Keratinocyte (primary cell): ENCODE measurements at regions not wholly inside any gene's neighbourhood (a gene's known extent, or its start where the extent isn't known, plus 50 kb on each side); places are given as distances from the start of the nearest gene placed in this dataset.

ENCODE experiments used
- DNase-seq: peaks from one replicate; pipeline ENCODE4 v3.0.0-alpha.2; 2011; ENCODE audit warnings: low read depth, missing footprints, low spot score
- FAIRE-seq: peaks from 2 replicates; lab custom pipeline; 2011; peaks lifted over from hg19 to GRCh38; lab: Jason Lieb, UNC
- H2AFZ ChIP-seq: 2 replicates; pipeline ENCODE4 v1.6.0; 2012; ENCODE audit warnings: low read length, control low read depth, inconsistent platforms; ENCODE audit not compliant: control insufficient read depth
- H3K27ac ChIP-seq: 2 replicates; pipeline ENCODE4 v1.5.1; 2011; ENCODE audit warnings: low read length; ENCODE audit not compliant: control insufficient read depth, insufficient read depth
- H3K27me3 ChIP-seq: 3 replicates; pipeline ENCODE4 v1.6.0; 2011; ENCODE audit warnings: low read length; ENCODE audit not compliant: control insufficient read depth, insufficient read depth; ENCODE audit errors: extremely low read depth
- H3K36me3 ChIP-seq, 2 experiments: 2 replicates in 1 of 2; 3 replicates in 1 of 2; pipeline ENCODE4 v1.5.1; 2011; ENCODE audit warnings: low read length in 2 of 2, mild to moderate bottlenecking in 1 of 2; ENCODE audit not compliant: control insufficient read depth in 2 of 2, insufficient read depth in 2 of 2; ENCODE audit errors: extremely low read depth in 1 of 2
- H3K4me1 ChIP-seq: 3 replicates; pipeline ENCODE4 v1.5.1; 2011; ENCODE audit warnings: low read length; ENCODE audit not compliant: control insufficient read depth, insufficient read depth; ENCODE audit errors: extremely low read depth
- H3K4me2 ChIP-seq: 3 replicates; pipeline ENCODE4 v1.6.0; 2011; ENCODE audit warnings: low read depth, low read length; ENCODE audit not compliant: control insufficient read depth, insufficient read depth; ENCODE audit errors: extremely low read depth
- H3K4me3 ChIP-seq, 3 experiments: fragments of 200-600 bp in 1 of 3; sonication (generic) in 1 of 3; 2 replicates in 2 of 3; 3 replicates in 1 of 3; pipeline ENCODE4 v1.5.1; 2011 to 2016; ENCODE audit warnings: low read length in 3 of 3, mild to moderate bottlenecking in 3 of 3, control low read depth in 2 of 3, inconsistent platforms in 1 of 3, low read depth in 1 of 3, mixed read lengths in 1 of 3, mixed run types in 1 of 3, moderate library complexity in 1 of 3; ENCODE audit not compliant: control insufficient read depth in 2 of 3, insufficient read depth in 2 of 3; ENCODE audit errors: extremely low read depth in 1 of 3
- H3K79me2 ChIP-seq: 2 replicates; pipeline ENCODE4 v1.6.0; 2012; ENCODE audit warnings: low read length; ENCODE audit not compliant: control insufficient read depth, insufficient read depth
- H3K9ac ChIP-seq: 3 replicates; pipeline ENCODE4 v1.6.0; 2011; ENCODE audit warnings: low read length; ENCODE audit not compliant: control insufficient read depth, insufficient read depth; ENCODE audit errors: extremely low read depth
- H3K9me1 ChIP-seq: 3 replicates; pipeline ENCODE4 v1.6.0; 2011; ENCODE audit warnings: low read length; ENCODE audit not compliant: control insufficient read depth, insufficient read depth; ENCODE audit errors: extremely low read depth
- H3K9me3 ChIP-seq: 2 replicates; pipeline ENCODE4 v1.5.1; 2012; ENCODE audit warnings: low read depth, low read length; ENCODE audit not compliant: control insufficient read depth
- H4K20me1 ChIP-seq: 3 replicates; pipeline ENCODE4 v1.6.0; 2011; ENCODE audit warnings: low read length; ENCODE audit not compliant: control insufficient read depth, insufficient read depth; ENCODE audit errors: extremely low read depth
- EZH2 ChIP-seq: IDR thresholded peaks from one replicate; pipeline ENCODE4 v1.6.1; 2012; ENCODE audit warnings: inconsistent platforms, mild to moderate bottlenecking, low read length, moderate library complexity
- dilution Hi-C: fragments of 300-500 bp; cut with MboI; formaldehyde crosslinking; loops from one replicate; pipeline ENCODE4 v1.7.0; 2020; ENCODE audit warnings: low sequenced_read_pairs; ENCODE audit not compliant: extremely low pct_ligation_motif_present
- TF ChIP-seq, protein P1 (sequence below), 3 experiments: IDR thresholded peaks in 1 of 3; conservative IDR thresholded peaks in 1 of 3; optimal IDR thresholded peaks in 1 of 3; 2 replicates in 2 of 3; 3 replicates in 1 of 3; pipeline versions ENCODE3 to v1.5.1; 2011; ENCODE audit warnings: low read length in 3 of 3, mild to moderate bottlenecking in 3 of 3, moderate library complexity in 2 of 3, control low read depth in 1 of 3, inconsistent platforms in 1 of 3; ENCODE audit not compliant: insufficient read depth in 2 of 3; ENCODE audit errors: extremely low read depth in 1 of 3

DNA sequence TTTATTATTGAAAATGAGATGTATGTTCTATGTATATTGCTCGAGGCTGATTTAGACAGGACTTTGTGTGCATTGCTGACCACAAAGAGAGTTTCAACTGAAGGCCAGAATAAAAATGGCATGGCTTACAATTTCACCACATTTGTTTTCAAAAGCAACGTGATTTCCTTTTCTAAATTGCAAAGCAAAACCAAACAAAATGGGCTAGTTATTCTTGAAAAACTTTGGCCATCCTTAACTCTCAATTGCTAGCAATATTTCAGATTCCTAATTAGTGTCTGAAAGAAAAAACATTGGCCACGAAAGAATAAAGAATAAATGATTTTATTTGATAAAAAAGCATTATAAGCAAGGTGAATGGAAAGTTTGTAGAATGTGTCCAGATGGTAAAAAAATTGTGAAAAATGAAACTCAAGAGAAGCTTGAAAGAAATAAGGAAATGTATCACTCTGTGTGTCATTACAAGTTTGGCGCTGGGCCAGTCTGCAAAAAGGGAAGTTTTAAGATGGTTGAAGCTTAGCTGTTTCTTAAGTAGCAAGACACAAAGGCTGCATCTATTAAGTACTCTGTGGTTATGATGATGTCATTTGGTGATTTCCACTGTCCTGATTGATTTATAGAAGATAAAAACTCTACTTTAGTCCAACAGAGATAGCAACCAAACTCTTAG, 89.2 kb upstream of the PRLR start:
- Histone ChIP-seq H3K36me3 (no peaks in the 10 kb centered on the region), H3K9ac (no peak overlapping the region), H3K4me1 (peaks cover 17% of the 10 kb centered on the region), H3K4me2 (no peak overlapping the region), H3K4me3 (no peak overlapping the region), H4K20me1 (no peaks in the 10 kb centered on the region), H3K79me2 (no peaks in the 10 kb centered on the region), H3K27ac (no peak overlapping the region), H3K9me1 (no peaks in the 10 kb centered on the region), H3K27me3 (peaks cover 1% of the 10 kb centered on the region), H2AFZ (no peak overlapping the region), H3K9me3 (no peaks in the 10 kb centered on the region)
- TF ChIP-seq, protein P1, sequence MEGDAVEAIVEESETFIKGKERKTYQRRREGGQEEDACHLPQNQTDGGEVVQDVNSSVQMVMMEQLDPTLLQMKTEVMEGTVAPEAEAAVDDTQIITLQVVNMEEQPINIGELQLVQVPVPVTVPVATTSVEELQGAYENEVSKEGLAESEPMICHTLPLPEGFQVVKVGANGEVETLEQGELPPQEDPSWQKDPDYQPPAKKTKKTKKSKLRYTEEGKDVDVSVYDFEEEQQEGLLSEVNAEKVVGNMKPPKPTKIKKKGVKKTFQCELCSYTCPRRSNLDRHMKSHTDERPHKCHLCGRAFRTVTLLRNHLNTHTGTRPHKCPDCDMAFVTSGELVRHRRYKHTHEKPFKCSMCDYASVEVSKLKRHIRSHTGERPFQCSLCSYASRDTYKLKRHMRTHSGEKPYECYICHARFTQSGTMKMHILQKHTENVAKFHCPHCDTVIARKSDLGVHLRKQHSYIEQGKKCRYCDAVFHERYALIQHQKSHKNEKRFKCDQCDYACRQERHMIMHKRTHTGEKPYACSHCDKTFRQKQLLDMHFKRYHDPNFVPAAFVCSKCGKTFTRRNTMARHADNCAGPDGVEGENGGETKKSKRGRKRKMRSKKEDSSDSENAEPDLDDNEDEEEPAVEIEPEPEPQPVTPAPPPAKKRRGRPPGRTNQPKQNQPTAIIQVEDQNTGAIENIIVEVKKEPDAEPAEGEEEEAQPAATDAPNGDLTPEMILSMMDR (optimal IDR thresholded peaks at IDR 0.05 in 1 of 3, IDR thresholded peaks at IDR 0.05 in 1 of 3, conservative IDR thresholded peaks at IDR 0.05 in 1 of 3; ENCODE audit: extremely low read depth in 1 of 3, insufficient read depth in 2 of 3, low read length in 3 of 3) = no peak
- TF ChIP-seq EZH2 = no peak
- dilution Hi-C loops = no loop called here
- FAIRE-seq = peak; percentile 55
- no peak for DNase-seq

DNA sequence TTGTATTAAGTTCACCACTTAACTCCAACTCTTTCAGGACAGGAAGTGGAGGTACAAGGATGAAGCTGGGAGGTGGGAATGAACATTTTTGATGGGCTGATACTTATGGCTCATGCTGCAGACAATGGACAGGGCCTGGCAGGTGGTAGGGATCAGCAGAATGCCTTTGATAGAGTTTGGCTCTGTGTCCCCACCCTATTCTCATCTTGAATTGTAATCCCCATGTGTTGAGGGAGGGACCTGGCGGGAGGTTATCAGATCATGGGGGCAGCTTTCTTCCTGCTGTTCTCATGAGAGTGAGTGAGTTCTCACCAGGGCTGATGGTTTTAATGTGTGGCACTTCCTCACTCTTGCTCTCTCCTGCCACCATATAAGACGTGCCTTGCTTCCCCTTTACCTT, 87.3 kb upstream of the PRLR start:
- FAIRE-seq = no peak
- TF ChIP-seq, protein P1 (optimal IDR thresholded peaks at IDR 0.05 in 1 of 3, IDR thresholded peaks at IDR 0.05 in 1 of 3, conservative IDR thresholded peaks at IDR 0.05 in 1 of 3; ENCODE audit: extremely low read depth in 1 of 3, insufficient read depth in 2 of 3, low read length in 3 of 3) = no peak
- H3K9ac ChIP-seq = no peak overlapping the region

More for the DNA sequence above, 87.3 kb upstream of the PRLR start:
- H3K4me3 ChIP-seq = no peak overlapping the region
- H4K20me1 ChIP-seq = no peaks in the 10 kb centered on the region
- no peak overlapping the region for H3K4me2 ChIP-seq
- H3K27me3 ChIP-seq = no peaks in the 10 kb centered on the region
- dilution Hi-C loops = no loop called here
- H3K9me3 ChIP-seq = no peaks in the 10 kb centered on the region
- DNase-seq = no peak
- peaks cover 21% of the 10 kb centered on the region for H3K4me1 ChIP-seq
- H2AFZ ChIP-seq = no peak overlapping the region
- H3K79me2 ChIP-seq = no peaks in the 10 kb centered on the region
- no peaks in the 10 kb centered on the region for H3K9me1 ChIP-seq
- no peaks in the 10 kb centered on the region for H3K36me3 ChIP-seq
- no peak overlapping the region for H3K27ac ChIP-seq
